ENCODE measurements at regions not wholly inside any gene's neighbourhood (a gene's known extent, or its start where the extent isn't known, plus 50 kb on each side); places are given as distances from the start of the nearest gene placed in this dataset.

- TF ChIP-seq POLR2A (IDR thresholded peaks at IDR 0.05) (no peak), EP300 (IDR thresholded peaks at IDR 0.05) (no peak)
- TF ChIP-seq, protein P1, sequence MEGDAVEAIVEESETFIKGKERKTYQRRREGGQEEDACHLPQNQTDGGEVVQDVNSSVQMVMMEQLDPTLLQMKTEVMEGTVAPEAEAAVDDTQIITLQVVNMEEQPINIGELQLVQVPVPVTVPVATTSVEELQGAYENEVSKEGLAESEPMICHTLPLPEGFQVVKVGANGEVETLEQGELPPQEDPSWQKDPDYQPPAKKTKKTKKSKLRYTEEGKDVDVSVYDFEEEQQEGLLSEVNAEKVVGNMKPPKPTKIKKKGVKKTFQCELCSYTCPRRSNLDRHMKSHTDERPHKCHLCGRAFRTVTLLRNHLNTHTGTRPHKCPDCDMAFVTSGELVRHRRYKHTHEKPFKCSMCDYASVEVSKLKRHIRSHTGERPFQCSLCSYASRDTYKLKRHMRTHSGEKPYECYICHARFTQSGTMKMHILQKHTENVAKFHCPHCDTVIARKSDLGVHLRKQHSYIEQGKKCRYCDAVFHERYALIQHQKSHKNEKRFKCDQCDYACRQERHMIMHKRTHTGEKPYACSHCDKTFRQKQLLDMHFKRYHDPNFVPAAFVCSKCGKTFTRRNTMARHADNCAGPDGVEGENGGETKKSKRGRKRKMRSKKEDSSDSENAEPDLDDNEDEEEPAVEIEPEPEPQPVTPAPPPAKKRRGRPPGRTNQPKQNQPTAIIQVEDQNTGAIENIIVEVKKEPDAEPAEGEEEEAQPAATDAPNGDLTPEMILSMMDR (IDR thresholded peaks at IDR 0.05), result no peak
Measured at GRCh38 chr14:99006276-99006675, 265.7 kb downstream of the BCL11B start.
